ENCODE measurements at regions not wholly inside any gene's neighbourhood (a gene's known extent, or its start where the extent isn't known, plus 50 kb on each side); places are given as distances from the start of the nearest gene placed in this dataset.

GRCh38 chr1:79667848-79668696 lies 661.5 kb upstream of the ADGRL4 start:
- Histone ChIP-seq H3K9me3 (no peaks in the 10 kb centered on the region), H3K36me3 (no peaks in the 10 kb centered on the region), H3K4me3 (no peak overlapping the region), H3K27ac (no peak overlapping the region), H3K4me1 (no peaks in the 10 kb centered on the region), H3K27me3 (no peaks in the 10 kb centered on the region)
- no peak for DNase-seq
- intact Hi-C loops (cut with DNase I; ENCODE audit: low total_unique reads), result no loop called here
- TF ChIP-seq, protein P1, sequence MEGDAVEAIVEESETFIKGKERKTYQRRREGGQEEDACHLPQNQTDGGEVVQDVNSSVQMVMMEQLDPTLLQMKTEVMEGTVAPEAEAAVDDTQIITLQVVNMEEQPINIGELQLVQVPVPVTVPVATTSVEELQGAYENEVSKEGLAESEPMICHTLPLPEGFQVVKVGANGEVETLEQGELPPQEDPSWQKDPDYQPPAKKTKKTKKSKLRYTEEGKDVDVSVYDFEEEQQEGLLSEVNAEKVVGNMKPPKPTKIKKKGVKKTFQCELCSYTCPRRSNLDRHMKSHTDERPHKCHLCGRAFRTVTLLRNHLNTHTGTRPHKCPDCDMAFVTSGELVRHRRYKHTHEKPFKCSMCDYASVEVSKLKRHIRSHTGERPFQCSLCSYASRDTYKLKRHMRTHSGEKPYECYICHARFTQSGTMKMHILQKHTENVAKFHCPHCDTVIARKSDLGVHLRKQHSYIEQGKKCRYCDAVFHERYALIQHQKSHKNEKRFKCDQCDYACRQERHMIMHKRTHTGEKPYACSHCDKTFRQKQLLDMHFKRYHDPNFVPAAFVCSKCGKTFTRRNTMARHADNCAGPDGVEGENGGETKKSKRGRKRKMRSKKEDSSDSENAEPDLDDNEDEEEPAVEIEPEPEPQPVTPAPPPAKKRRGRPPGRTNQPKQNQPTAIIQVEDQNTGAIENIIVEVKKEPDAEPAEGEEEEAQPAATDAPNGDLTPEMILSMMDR (IDR thresholded peaks at IDR 0.05), result no peak

DNA sequence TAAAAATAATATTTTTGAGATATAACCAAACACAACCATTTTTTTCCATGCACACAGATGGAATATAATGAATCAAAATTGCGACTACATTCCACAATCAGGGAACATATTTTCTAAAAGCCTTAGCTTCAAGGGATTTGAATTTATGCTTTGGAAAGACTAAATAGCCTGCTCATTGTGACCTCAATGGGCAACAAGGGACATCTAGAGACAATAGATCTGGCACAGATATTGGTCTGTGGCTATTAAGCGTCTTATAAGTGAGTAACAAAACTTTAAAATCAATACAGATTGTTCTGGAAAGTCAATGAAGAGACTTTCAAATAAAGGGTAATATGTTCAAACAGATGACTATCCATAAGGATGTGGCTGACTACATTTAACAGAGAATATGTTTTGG lies 660.6 kb upstream of the ADGRL4 start:
- Histone ChIP-seq H3K4me3 (no peak overlapping the region), H3K27ac (no peak overlapping the region), H3K36me3 (no peaks in the 10 kb centered on the region), H3K4me1 (no peaks in the 10 kb centered on the region), H3K27me3 (no peaks in the 10 kb centered on the region), H3K9me3 (no peaks in the 10 kb centered on the region)
- TF ChIP-seq, protein P1 (IDR thresholded peaks at IDR 0.05), result no peak
- intact Hi-C loops (cut with DNase I; ENCODE audit: low total_unique reads), result no loop called here
- no peak for DNase-seq

GRCh38 chr1:79663916-79664315 lies 657.4 kb upstream of the ADGRL4 start:
- no peak for DNase-seq
- TF ChIP-seq, protein P1 (IDR thresholded peaks at IDR 0.05), result no peak
- H3K27me3 ChIP-seq, result no peaks in the 10 kb centered on the region
- H3K4me1 ChIP-seq, result no peaks in the 10 kb centered on the region
- no peak overlapping the region for H3K27ac ChIP-seq
- intact Hi-C loops (cut with DNase I; ENCODE audit: low total_unique reads), result no loop called here
- no peaks in the 10 kb centered on the region for H3K9me3 ChIP-seq
- H3K36me3 ChIP-seq, result no peaks in the 10 kb centered on the region
- no peak overlapping the region for H3K4me3 ChIP-seq

DNA sequence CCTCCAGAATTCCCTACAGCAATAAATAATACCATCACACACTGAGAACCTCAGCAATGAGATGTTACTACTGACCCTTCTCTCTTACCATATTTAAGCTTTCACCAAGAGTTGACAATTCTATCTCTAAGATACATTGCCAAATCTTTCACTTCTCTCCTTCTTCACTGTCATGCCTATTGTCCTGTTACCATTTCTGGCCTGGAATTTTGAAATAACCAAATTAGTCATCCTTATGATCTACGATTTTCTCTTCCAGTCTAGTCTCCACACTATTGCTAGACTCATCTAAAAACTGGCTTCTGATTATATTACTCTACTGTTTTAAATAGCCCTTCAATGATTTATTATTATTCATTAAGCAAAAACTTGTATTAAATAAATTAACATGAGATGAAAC lies 656.1 kb upstream of the ADGRL4 start:
- H3K4me1 ChIP-seq, result no peaks in the 10 kb centered on the region
- no peaks in the 10 kb centered on the region for H3K9me3 ChIP-seq
- H3K36me3 ChIP-seq, result no peaks in the 10 kb centered on the region
- DNase-seq, result no peak
- intact Hi-C loops (cut with DNase I; ENCODE audit: low total_unique reads), result no loop called here
- H3K27me3 ChIP-seq, result no peaks in the 10 kb centered on the region
- H3K4me3 ChIP-seq, result no peak overlapping the region
- TF ChIP-seq, protein P1 (IDR thresholded peaks at IDR 0.05), result no peak
- H3K27ac ChIP-seq, result no peak overlapping the region

DNA sequence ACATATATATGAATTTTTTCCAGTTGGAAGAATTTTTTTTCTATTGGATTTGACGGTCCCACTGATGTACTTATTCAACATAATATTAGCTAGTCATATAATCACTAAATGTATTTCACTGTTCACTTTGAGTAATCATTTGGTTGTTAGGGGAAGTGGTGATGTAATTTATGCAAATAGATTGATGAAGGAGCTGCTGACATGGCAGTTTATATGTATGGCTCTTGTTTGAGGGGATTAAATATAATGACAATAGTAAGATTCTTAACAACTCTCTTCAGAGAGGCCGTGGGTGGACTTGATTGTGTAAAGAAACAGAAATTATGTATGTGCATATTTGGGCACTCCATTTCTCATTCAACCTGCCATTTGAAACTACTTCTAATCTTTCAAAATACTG lies 653.6 kb upstream of the ADGRL4 start:
- no peak for DNase-seq
- TF ChIP-seq, protein P1 (IDR thresholded peaks at IDR 0.05), result no peak
- Histone ChIP-seq H3K27me3 (no peaks in the 10 kb centered on the region), H3K4me3 (no peak overlapping the region), H3K27ac (no peak overlapping the region), H3K9me3 (no peaks in the 10 kb centered on the region), H3K36me3 (no peaks in the 10 kb centered on the region), H3K4me1 (no peaks in the 10 kb centered on the region)
- intact Hi-C loops (cut with DNase I; ENCODE audit: low total_unique reads), result no loop called here

All from tibial artery (tissue), 4 donors.